ENCODE measurements at regions not wholly inside any gene's neighbourhood (a gene's known extent, or its start where the extent isn't known, plus 50 kb on each side); places are given as distances from the start of the nearest gene placed in this dataset.

- TF ChIP-seq POLR2A (IDR thresholded peaks at IDR 0.05), result no peak
- no peak for TF ChIP-seq CTCF (IDR thresholded peaks at IDR 0.05 in 8 of 11, conservative IDR thresholded peaks at IDR 0.05 in 3 of 11)
- no peak for TF ChIP-seq POLR2AphosphoS5 (IDR thresholded peaks at IDR 0.05)
Measured at GRCh38 chr15:66881173-66881905, 179.3 kb downstream of the SMAD6 start.

All from spleen (tissue), 7 donors.